Pancreas (tissue), 10 donors: ENCODE measurements at regions not wholly inside any gene's neighbourhood (a gene's known extent, or its start where the extent isn't known, plus 50 kb on each side); places are given as distances from the start of the nearest gene placed in this dataset.
A peak's percentile ranks its signal among the peaks of the same experiment; 100 is the strongest.

Source experiments
- ATAC-seq, 4 donors: fragments of 200-7000 bp; cut with Tn5 transposase; one replicate each; pipeline versions ENCODE4 v1.8.0 to v1.9.1; 2020; ENCODE audit warnings: mild to moderate bottlenecking in 4 of 4, moderate library complexity in 4 of 4
- DNase-seq, 6 donors: peaks; one replicate each; pipeline ENCODE4 v3.0.0-alpha.2; 2020
- FAIRE-seq: peaks from 2 replicates; lab custom pipeline; 2012; peaks lifted over from hg19 to GRCh38; lab: Jason Lieb, UNC
- H3K27ac ChIP-seq, 4 donors: fragments of 200-600 bp; sonication (generic); 1 replicate in 3 of 4; 2 replicates in 1 of 4; pipeline versions ENCODE4 v1.5.0 to v1.8.0; 2020
- H3K27me3 ChIP-seq, 4 donors: fragments of 200-600 bp; one replicate each; pipeline ENCODE4 v1.8.0; 2021
- H3K36me3 ChIP-seq, 3 donors: fragments of 200-600 bp; sonication (generic) in 1 of 3; one replicate each; pipeline versions ENCODE4 v1.5.0 to v1.8.0; 2020 to 2021
- H3K4me1 ChIP-seq, 3 donors: fragments of 200-600 bp; one replicate each; pipeline ENCODE4 v1.8.0; 2021
- H3K4me3 ChIP-seq, 4 donors: fragments of 200-600 bp; sonication (generic) in 2 of 4; one replicate each; pipeline versions ENCODE4 v1.5.0 to v1.8.0; 2020 to 2021
- H3K9me3 ChIP-seq, 4 donors: fragments of 200-600 bp; one replicate each; pipeline ENCODE4 v1.8.0; 2021
- WGBS, 2 donors: extraction: QIAGEN DNeasy Blood & Tissue Kit; methylation state at CpG; one replicate each; pipeline ENCODE4 v1.1.7; 2013; 5-methylcytosine and 5-hydroxymethylcytosine counted together
- intact Hi-C, 3 donors: fragments of 100-400 bp; cut with DNase I; formaldehyde crosslinking; loops; one replicate each; pipeline versions ENCODE4 v1.11.1 to v1.14.2; 2022
- TF ChIP-seq, protein P1 (sequence below), 4 donors: fragments of 200-600 bp; sonication (generic) in 3 of 4; IDR thresholded peaks; one replicate each; pipeline versions ENCODE4 v1.5.0 to v1.8.0; 2021; ENCODE audit warnings: antibody characterized with exemption in 4 of 4
- donor health status: healthy with polysubstance abuse.
- donor health status: DM: no; HTN: no; CAD: no; lungs with moderate emphysema.
- donor health status: DM: no; HTN: no; CAD: no.
- donor health status: control.
- donor health status: control.
- donor health status: Bipolar disorder and iron deficiency.
- donor health status: DM: yes; HTN: yes; CAD: no.
- donor health status: DM: no; HTN: no; CAD: no.
- donor health status: DM: no; HTN: no; CAD: no.
- donor health status: DM: yes; HTN: yes; CAD: no.

DNA sequence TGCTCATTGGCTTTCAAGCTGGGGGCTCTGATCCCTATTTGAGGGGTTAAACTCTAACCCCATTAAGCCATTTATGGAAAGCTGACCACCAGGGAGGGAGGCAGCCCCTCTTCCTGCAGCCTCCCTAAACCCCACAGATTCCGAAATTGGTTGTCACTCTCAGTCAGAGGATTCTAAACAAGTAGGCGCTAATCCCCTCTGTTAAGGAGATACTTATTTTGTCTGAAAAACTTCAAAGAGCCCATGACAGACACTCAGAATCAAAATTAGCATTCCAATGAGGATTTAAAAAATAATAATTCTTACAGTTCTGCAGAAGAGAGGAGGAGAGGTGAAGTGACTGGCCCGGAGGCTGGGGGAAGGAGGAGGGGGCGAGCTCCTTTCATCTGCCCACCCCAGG, 69.7 kb upstream of the LMO1 start:
- TF ChIP-seq, protein P1, sequence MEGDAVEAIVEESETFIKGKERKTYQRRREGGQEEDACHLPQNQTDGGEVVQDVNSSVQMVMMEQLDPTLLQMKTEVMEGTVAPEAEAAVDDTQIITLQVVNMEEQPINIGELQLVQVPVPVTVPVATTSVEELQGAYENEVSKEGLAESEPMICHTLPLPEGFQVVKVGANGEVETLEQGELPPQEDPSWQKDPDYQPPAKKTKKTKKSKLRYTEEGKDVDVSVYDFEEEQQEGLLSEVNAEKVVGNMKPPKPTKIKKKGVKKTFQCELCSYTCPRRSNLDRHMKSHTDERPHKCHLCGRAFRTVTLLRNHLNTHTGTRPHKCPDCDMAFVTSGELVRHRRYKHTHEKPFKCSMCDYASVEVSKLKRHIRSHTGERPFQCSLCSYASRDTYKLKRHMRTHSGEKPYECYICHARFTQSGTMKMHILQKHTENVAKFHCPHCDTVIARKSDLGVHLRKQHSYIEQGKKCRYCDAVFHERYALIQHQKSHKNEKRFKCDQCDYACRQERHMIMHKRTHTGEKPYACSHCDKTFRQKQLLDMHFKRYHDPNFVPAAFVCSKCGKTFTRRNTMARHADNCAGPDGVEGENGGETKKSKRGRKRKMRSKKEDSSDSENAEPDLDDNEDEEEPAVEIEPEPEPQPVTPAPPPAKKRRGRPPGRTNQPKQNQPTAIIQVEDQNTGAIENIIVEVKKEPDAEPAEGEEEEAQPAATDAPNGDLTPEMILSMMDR (IDR thresholded peaks at IDR 0.05): no peak

DNA sequence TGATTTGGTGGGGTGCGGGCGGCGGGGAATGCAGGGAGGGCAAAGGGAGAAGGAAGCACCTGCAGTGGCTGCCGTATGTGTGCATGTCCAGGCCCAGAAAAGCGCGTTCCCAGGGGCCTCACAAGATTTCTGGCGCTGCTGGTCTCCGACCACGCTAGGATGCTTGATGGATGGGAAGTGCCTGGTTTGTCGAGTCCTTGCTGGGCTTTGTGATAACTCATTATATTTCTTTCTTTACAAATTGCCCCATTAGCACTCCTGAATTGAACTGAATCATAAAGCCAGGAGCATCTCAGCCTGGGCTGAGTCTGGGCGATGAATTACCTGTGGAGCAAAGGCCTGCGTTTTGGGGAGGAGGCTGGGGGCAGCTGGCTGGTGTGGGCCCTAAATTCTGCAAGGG, 69.2 kb upstream of the LMO1 start:
- no peaks in the 10 kb centered on the region for H3K4me1 ChIP-seq
- intact Hi-C loops: loop anchor here in 2 of 3 donors (10.0 kb wide), 1 partner anchor 232 kb away; no protein-coding TSS in a partner anchor
- WGBS, 2 donors: 87 to 94% methylated on average over 10 to 12 of the region's 12 CpGs
- H3K36me3 ChIP-seq: no peaks in the 10 kb centered on the region
- FAIRE-seq: no peak
- no peaks in the 10 kb centered on the region for H3K27me3 ChIP-seq
- no peak overlapping the region for H3K4me3 ChIP-seq
- no peak for DNase-seq
- H3K27ac ChIP-seq: no peak overlapping the region
- no peaks in the 10 kb centered on the region for H3K9me3 ChIP-seq
- no peak for ATAC-seq
- TF ChIP-seq, protein P1 (IDR thresholded peaks at IDR 0.05): no peak

More for the DNA sequence above, 69.7 kb upstream of the LMO1 start:
- no peak for ATAC-seq
- intact Hi-C loops: loop anchor here in 2 of 3 donors (10.0 kb wide), 1 partner anchor 231 kb away; no protein-coding TSS in a partner anchor
- no peaks in the 10 kb centered on the region for H3K36me3 ChIP-seq
- WGBS, 2 donors: 84 to 88% methylated on average over 4 of the region's 4 CpGs
- no peak for FAIRE-seq
- H3K4me1 ChIP-seq: no peaks in the 10 kb centered on the region
- H3K27ac ChIP-seq: no peak overlapping the region
- H3K4me3 ChIP-seq: no peak overlapping the region
- no peaks in the 10 kb centered on the region for H3K9me3 ChIP-seq
- DNase-seq: no peak
- H3K27me3 ChIP-seq: no peaks in the 10 kb centered on the region

DNA sequence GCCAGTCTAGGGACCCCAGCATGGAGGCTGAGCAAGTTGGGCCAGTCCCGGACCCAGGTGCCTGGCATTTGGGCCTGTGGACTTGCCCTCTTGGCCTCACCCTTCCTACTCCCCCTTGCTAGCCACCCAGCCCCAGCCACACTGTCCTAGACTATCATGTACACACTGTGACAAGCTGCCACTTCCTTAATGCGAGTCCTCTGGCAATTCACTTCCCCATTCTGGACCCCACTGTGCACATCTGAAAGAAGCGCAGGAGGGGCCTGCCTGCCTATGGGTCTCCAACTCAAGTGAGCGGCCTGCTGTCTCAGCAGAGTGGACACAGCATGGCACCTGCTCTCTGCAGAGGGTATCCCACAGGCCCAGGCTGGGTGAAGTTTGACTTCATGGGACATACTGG, 68.5 kb upstream of the LMO1 start:
- Histone ChIP-seq H3K9me3 (no peaks in the 10 kb centered on the region), H3K4me1 (no peaks in the 10 kb centered on the region), H3K4me3 (no peak overlapping the region), H3K27ac (no peak overlapping the region), H3K36me3 (no peaks in the 10 kb centered on the region), H3K27me3 (no peaks in the 10 kb centered on the region)
- DNase-seq (no peak), ATAC-seq (peak in 1 of 4 donors; percentile 8), FAIRE-seq (no peak)
- 80 to 86% methylated on average over 4 of the region's 4 CpGs for WGBS, 2 donors
- TF ChIP-seq, protein P1 (IDR thresholded peaks at IDR 0.05): no peak
- intact Hi-C loops: loop anchor here in 2 of 3 donors (10.0 kb wide), 1 partner anchor 233 kb away; no protein-coding TSS in a partner anchor

DNA sequence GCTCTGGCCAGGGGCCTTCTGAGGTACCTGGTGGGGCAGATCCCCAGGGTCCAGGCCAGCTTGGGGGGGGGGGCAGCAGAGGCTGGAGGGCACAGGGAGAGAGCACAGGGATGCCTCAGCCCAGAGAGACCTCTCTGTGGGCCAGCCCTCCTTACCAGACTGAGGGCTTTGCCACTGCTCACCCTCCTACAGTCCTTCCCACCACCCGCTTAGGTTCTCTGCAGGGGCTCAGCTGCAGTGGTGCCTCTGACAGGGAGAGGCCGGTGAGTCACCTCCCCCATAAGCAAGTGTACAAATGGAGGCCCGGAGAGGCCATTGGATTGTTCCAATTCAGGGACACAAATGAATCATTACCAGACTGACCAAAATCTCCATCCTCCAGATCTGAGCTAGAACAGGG, 68.1 kb upstream of the LMO1 start:
- no peaks in the 10 kb centered on the region for H3K9me3 ChIP-seq
- no peaks in the 10 kb centered on the region for H3K4me1 ChIP-seq
- H3K27ac ChIP-seq: no peak overlapping the region
- H3K36me3 ChIP-seq: no peaks in the 10 kb centered on the region
- TF ChIP-seq, protein P1 (IDR thresholded peaks at IDR 0.05): no peak
- intact Hi-C loops: loop anchor here in 2 of 3 donors (10.0 kb wide), 1 partner anchor 233 kb away; no protein-coding TSS in a partner anchor
- no peak overlapping the region for H3K4me3 ChIP-seq
- no peak for DNase-seq
- ATAC-seq: no peak
- no peaks in the 10 kb centered on the region for H3K27me3 ChIP-seq
- no peak for FAIRE-seq
- 83 to 85% methylated on average over 3 of the region's 3 CpGs for WGBS, 2 donors

DNA sequence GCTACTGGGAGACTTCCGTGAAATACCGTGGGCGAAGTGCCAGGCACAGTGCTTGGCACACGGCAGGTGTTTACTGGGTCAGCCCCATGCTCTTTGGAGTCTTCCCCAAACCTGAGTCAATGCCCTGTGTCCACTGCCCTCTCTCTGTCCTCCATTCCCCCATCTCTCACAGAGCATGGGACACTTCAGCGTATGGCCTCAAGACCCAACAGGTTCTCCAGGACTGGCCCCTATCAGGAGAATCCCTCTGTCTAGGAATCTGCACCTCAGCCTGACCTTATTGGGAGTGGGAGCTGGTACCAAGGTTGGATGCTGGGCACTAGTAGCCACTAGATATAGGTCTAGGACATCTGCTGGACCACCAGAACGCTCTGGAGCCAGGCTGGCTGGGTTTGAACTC, 67.2 kb upstream of the LMO1 start:
- H3K36me3 ChIP-seq: no peaks in the 10 kb centered on the region
- no peak overlapping the region for H3K4me3 ChIP-seq
- FAIRE-seq (no peak), DNase-seq (no peak), ATAC-seq (no peak)
- intact Hi-C loops: loop anchor here in 2 of 3 donors (10.0 kb wide), 1 partner anchor 234 kb away; no protein-coding TSS in a partner anchor
- no peaks in the 10 kb centered on the region for H3K27me3 ChIP-seq
- H3K4me1 ChIP-seq: no peaks in the 10 kb centered on the region
- TF ChIP-seq, protein P1 (IDR thresholded peaks at IDR 0.05): no peak
- 62 to 70% methylated on average over 6 of the region's 6 CpGs for WGBS, 2 donors
- no peak overlapping the region for H3K27ac ChIP-seq
- H3K9me3 ChIP-seq: no peaks in the 10 kb centered on the region
